WTC11 (cell line): ENCODE measurements at regions not wholly inside any gene's neighbourhood (a gene's known extent, or its start where the extent isn't known, plus 50 kb on each side); places are given as distances from the start of the nearest gene placed in this dataset.

ENCODE experiments used
- ATAC-seq: fragments of 200-7000 bp; cut with Tn5 transposase; 2 replicates; pipeline ENCODE4 v1.10.0; 2021; ENCODE audit warnings: mild to moderate bottlenecking, moderate library complexity
- CTCF ChIA-PET: fragments of 300-600 bp; sonication (Branson Sonifier 250); formaldehyde crosslinking; loops from one replicate; lab custom pipeline; 2021; ENCODE audit warnings: antibody characterized with exemption; lab: Charles Lee
- POLR2A ChIA-PET: fragments of 350-600 bp; sonication (Branson Sonifier 250); formaldehyde crosslinking; loops from one replicate; lab custom pipeline; 2021; ENCODE audit warnings: antibody characterized with exemption; lab: Charles Lee
- DNase-seq: peaks from one replicate; pipeline ENCODE4 v3.0.0; 2021; ENCODE audit warnings: low spot score
- H3K27ac Mint-ChIP-seq: 2 replicates; pipeline ENCODE4 v1.8.0; 2021; ENCODE audit warnings: mixed read lengths
- H3K27me3 Mint-ChIP-seq: 2 replicates; pipeline ENCODE4 v1.8.0; 2021; ENCODE audit warnings: low read depth, mild to moderate bottlenecking, moderate library complexity, mixed read lengths
- H3K36me3 Mint-ChIP-seq: 2 replicates; pipeline ENCODE4 v1.8.0; 2021; ENCODE audit warnings: mixed read lengths
- H3K4me1 Mint-ChIP-seq: 2 replicates; pipeline ENCODE4 v1.8.0; 2022; ENCODE audit warnings: mixed read lengths
- H3K4me3 Mint-ChIP-seq: 2 replicates; pipeline ENCODE4 v1.8.0; 2021; ENCODE audit warnings: mild to moderate bottlenecking, moderate library complexity, mixed read lengths
- H3K9me3 Mint-ChIP-seq: 2 replicates; pipeline ENCODE4 v1.8.0; 2021; ENCODE audit warnings: mixed read lengths
- AFF4 ChIP-seq: sonication (generic); formaldehyde crosslinking; IDR thresholded peaks from 2 replicates; pipeline ENCODE4 v1.8.1; 2023; ENCODE audit warnings: mild to moderate bottlenecking, missing genetic modification reagents, borderline replicate concordance
- FOXP1 ChIP-seq: sonication (generic); formaldehyde crosslinking; IDR thresholded peaks from 2 replicates; pipeline ENCODE4 v1.8.0; 2022; ENCODE audit warnings: missing genetic modification reagents, mild to moderate bottlenecking, moderate library complexity, borderline replicate concordance
- FOXP4 ChIP-seq: sonication (generic); formaldehyde crosslinking; IDR thresholded peaks from 2 replicates; pipeline ENCODE4 v1.8.0; 2022; ENCODE audit warnings: mild to moderate bottlenecking, missing genetic modification reagents
- IRF2 ChIP-seq: sonication (generic); formaldehyde crosslinking; IDR thresholded peaks from 2 replicates; pipeline ENCODE4 v1.8.0; 2022; ENCODE audit warnings: low read depth, missing genetic modification reagents, borderline replicate concordance
- NFE2L1 ChIP-seq: sonication (generic); formaldehyde crosslinking; IDR thresholded peaks from 2 replicates; pipeline ENCODE4 v1.8.1; 2023; ENCODE audit warnings: missing genetic modification reagents
- NR3C1 ChIP-seq: sonication (generic); formaldehyde crosslinking; conservative IDR thresholded peaks from 2 replicates; pipeline ENCODE4 v1.8.1; 2023; ENCODE audit warnings: low read depth, mild to moderate bottlenecking, missing genetic modification reagents
- SMAD3 ChIP-seq: sonication (generic); formaldehyde crosslinking; IDR thresholded peaks from 2 replicates; pipeline ENCODE4 v1.8.0; 2022; ENCODE audit warnings: missing genetic modification reagents, mild to moderate bottlenecking, borderline replicate concordance
- ZNF232 ChIP-seq: sonication (generic); formaldehyde crosslinking; IDR thresholded peaks from 2 replicates; pipeline ENCODE4 v1.8.0; 2022; ENCODE audit warnings: mild to moderate bottlenecking, missing genetic modification reagents
- ZNF263 ChIP-seq: sonication (generic); formaldehyde crosslinking; IDR thresholded peaks from 2 replicates; pipeline ENCODE4 v1.8.1; 2022; ENCODE audit warnings: low read depth, mild to moderate bottlenecking, moderate library complexity, missing genetic modification reagents
- ZNF281 ChIP-seq: sonication (generic); formaldehyde crosslinking; IDR thresholded peaks from 2 replicates; pipeline ENCODE4 v1.8.0; 2023; ENCODE audit warnings: mild to moderate bottlenecking, missing genetic modification reagents
- ZNF396 ChIP-seq: fragments of 250-450 bp; sonication (Bioruptor Pico); IDR thresholded peaks from 2 replicates; pipeline ENCODE4 v1.8.0; 2021; ENCODE audit warnings: mild to moderate bottlenecking, moderate library complexity, borderline replicate concordance
- TF ChIP-seq, protein P1 (sequence below): fragments of 250-450 bp; sonication (Bioruptor Pico); IDR thresholded peaks from 2 replicates; pipeline ENCODE4 v1.8.0; 2021; ENCODE audit warnings: mild to moderate bottlenecking
- TF ChIP-seq, protein P2 (sequence below): sonication (generic); formaldehyde crosslinking; IDR thresholded peaks from 2 replicates; pipeline ENCODE4 v1.8.1; 2022; ENCODE audit warnings: low read depth, missing genetic modification reagents, borderline replicate concordance
- TF ChIP-seq, protein P3 (sequence below): fragments of 200-600 bp; IDR thresholded peaks from 2 replicates; pipeline ENCODE4 v1.8.0; 2022; ENCODE audit warnings: antibody characterized with exemption

DNA sequence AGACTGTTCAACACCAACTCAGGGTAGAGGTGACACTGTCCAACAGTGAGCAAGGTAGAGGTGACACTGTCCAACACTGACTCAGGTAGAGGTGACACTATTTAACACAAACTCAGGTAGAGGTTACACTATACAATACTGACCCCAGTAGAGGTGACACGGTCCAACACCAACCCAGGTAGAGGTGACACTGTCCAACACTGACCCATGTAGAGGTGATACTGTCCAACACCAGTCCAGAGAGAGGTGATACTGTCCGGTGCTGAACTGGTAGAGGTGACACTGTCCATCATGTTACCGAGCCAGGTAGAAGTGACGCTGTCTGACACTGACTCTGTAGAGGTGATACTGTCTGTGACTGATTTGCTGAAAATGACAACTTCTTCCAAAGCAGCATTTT, 102.4 kb downstream of the GATA3 start (continued):
- TF ChIP-seq ZNF396, result no peak
- TF ChIP-seq, protein P1, sequence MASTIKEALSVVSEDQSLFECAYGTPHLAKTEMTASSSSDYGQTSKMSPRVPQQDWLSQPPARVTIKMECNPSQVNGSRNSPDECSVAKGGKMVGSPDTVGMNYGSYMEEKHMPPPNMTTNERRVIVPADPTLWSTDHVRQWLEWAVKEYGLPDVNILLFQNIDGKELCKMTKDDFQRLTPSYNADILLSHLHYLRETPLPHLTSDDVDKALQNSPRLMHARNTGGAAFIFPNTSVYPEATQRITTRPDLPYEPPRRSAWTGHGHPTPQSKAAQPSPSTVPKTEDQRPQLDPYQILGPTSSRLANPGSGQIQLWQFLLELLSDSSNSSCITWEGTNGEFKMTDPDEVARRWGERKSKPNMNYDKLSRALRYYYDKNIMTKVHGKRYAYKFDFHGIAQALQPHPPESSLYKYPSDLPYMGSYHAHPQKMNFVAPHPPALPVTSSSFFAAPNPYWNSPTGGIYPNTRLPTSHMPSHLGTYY, result no peak

DNA sequence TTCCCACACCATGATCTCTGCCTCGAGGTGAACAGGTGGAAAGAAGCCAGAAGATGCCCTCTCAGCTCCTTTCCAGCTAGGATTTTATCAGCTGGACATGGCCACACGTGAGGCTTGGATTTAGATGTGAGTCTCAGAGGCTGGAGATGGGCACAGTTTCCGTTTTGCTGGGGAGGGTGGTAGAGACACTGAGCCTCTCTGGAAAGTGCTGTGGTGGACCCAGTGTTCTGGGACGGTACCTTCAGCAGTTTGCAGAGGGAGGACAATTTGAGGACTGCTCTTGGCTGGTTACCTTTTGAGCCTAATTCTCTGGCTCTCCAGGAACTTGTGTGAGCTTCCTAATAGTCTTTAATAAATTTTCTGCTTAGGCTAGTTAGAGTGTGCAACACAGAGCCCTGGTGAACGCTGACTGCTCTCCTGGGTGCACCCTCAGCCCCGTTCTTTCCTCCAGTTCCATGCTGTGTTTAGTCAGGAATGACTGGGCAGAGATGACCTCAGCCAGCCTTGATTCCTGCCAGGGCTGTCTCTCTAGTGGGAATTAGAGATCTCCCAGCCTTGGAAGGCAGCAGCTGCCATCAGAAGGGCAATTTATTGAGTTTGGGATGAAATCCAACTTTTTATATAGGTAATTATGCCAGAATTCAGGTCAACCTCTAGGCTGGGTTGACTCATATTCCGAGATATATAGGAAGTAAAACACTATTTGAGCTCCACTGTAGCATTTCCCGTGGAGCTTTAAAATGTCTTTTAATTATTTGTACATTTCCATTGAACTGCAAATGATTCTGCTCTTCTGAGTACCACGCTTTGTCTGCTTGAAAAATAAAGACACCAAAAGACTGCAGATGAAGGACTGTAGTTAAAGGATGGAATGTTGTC, 103.9 kb downstream of the GATA3 start:
- ATAC-seq, result no peak
- H3K36me3 Mint-ChIP-seq, result no peaks in the 10 kb centered on the region
- DNase-seq, result no peak
- H3K4me3 Mint-ChIP-seq, result no peak overlapping the region
- H3K27ac Mint-ChIP-seq, result no peak overlapping the region
- ChIA-PET POLR2A (no interaction called here), CTCF (no interaction called here)
- peaks cover 6% of the 10 kb centered on the region; the same call in 1 of the 2 replicates for H3K4me1 Mint-ChIP-seq
- H3K27me3 Mint-ChIP-seq, result no peaks in the 10 kb centered on the region; the same call in 1 of the 2 replicates
- H3K9me3 Mint-ChIP-seq, result peaks cover 14% of the 10 kb centered on the region
- TF ChIP-seq ZNF232 (CRISPR knock-in tag), result no peak
- TF ChIP-seq NR3C1 (CRISPR knock-in tag), result no peak
- no peak for TF ChIP-seq ZNF263
- TF ChIP-seq FOXP1, result no peak
- no peak for TF ChIP-seq AFF4 (CRISPR knock-in tag)
- TF ChIP-seq, protein P2, sequence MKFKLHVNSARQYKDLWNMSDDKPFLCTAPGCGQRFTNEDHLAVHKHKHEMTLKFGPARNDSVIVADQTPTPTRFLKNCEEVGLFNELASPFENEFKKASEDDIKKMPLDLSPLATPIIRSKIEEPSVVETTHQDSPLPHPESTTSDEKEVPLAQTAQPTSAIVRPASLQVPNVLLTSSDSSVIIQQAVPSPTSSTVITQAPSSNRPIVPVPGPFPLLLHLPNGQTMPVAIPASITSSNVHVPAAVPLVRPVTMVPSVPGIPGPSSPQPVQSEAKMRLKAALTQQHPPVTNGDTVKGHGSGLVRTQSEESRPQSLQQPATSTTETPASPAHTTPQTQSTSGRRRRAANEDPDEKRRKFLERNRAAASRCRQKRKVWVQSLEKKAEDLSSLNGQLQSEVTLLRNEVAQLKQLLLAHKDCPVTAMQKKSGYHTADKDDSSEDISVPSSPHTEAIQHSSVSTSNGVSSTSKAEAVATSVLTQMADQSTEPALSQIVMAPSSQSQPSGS (CRISPR knock-in tag), result no peak
- TF ChIP-seq SMAD3 (CRISPR knock-in tag), result no peak
- TF ChIP-seq NFE2L1, result no peak
- no peak for TF ChIP-seq ZNF281
- TF ChIP-seq IRF2, result no peak
- TF ChIP-seq, protein P3, sequence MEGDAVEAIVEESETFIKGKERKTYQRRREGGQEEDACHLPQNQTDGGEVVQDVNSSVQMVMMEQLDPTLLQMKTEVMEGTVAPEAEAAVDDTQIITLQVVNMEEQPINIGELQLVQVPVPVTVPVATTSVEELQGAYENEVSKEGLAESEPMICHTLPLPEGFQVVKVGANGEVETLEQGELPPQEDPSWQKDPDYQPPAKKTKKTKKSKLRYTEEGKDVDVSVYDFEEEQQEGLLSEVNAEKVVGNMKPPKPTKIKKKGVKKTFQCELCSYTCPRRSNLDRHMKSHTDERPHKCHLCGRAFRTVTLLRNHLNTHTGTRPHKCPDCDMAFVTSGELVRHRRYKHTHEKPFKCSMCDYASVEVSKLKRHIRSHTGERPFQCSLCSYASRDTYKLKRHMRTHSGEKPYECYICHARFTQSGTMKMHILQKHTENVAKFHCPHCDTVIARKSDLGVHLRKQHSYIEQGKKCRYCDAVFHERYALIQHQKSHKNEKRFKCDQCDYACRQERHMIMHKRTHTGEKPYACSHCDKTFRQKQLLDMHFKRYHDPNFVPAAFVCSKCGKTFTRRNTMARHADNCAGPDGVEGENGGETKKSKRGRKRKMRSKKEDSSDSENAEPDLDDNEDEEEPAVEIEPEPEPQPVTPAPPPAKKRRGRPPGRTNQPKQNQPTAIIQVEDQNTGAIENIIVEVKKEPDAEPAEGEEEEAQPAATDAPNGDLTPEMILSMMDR, result no peak
- no peak for TF ChIP-seq FOXP4 (CRISPR knock-in tag)
